ENCODE measurements at regions not wholly inside any gene's neighbourhood (a gene's known extent, or its start where the extent isn't known, plus 50 kb on each side); places are given as distances from the start of the nearest gene placed in this dataset.

GRCh38 chr6:74976026-74976425 is 229.8 kb downstream of the COL12A1 start:
- Histone ChIP-seq H3K9ac (ENCODE audit: low read length) (no peak overlapping the region), H3K4me1 (ENCODE audit: insufficient read depth, low read length, severe bottlenecking) (no peaks in the 10 kb centered on the region), H3K36me3 (ENCODE audit: insufficient read depth, low read length) (no peaks in the 10 kb centered on the region), H4K20me1 (ENCODE audit: insufficient read depth, low read length) (no peaks in the 10 kb centered on the region), H2AFZ (ENCODE audit: low read length) (no peak overlapping the region), H3K79me2 (ENCODE audit: insufficient read depth, low read length) (no peaks in the 10 kb centered on the region), H3K4me3 (ENCODE audit: low read depth, low read length, poor library complexity, severe bottlenecking) (no peak overlapping the region), H3K4me2 (ENCODE audit: low read length) (no peak overlapping the region), H3K27me3 (ENCODE audit: insufficient read depth, low read length) (no peaks in the 10 kb centered on the region), H3K9me3 (ENCODE audit: low read length) (no peaks in the 10 kb centered on the region), H3F3A (ENCODE audit: insufficient read depth, low read length) (no peaks in the 10 kb centered on the region), H3K9me2 (ENCODE audit: low read depth, low read length) (no peaks in the 10 kb centered on the region), H3K27ac (ENCODE audit: low read depth, low read length, poor library complexity, severe bottlenecking) (no peak overlapping the region)
- TF ChIP-seq EZH2 (IDR thresholded peaks at IDR 0.05; ENCODE audit: borderline replicate concordance, low read length) (no peak), CTCF (IDR thresholded peaks at IDR 0.05; ENCODE audit: low read length) (no peak)

GRCh38 chr6:74973591-74973990 is 232.3 kb downstream of the COL12A1 start:
- TF ChIP-seq EZH2 (IDR thresholded peaks at IDR 0.05; ENCODE audit: borderline replicate concordance, low read length) (no peak), CTCF (IDR thresholded peaks at IDR 0.05; ENCODE audit: low read length) (no peak)
- Histone ChIP-seq H3K79me2 (ENCODE audit: insufficient read depth, low read length) (no peaks in the 10 kb centered on the region), H3K27me3 (ENCODE audit: insufficient read depth, low read length) (no peaks in the 10 kb centered on the region)

GRCh38 chr6:74971633-74972032 is 234.2 kb downstream of the COL12A1 start:
- Histone ChIP-seq H2AFZ (ENCODE audit: low read length) (no peak overlapping the region), H3F3A (ENCODE audit: insufficient read depth, low read length) (no peaks in the 10 kb centered on the region), H3K9me2 (ENCODE audit: low read depth, low read length) (no peaks in the 10 kb centered on the region), H3K4me1 (ENCODE audit: insufficient read depth, low read length, severe bottlenecking) (no peaks in the 10 kb centered on the region), H3K79me2 (ENCODE audit: insufficient read depth, low read length) (no peaks in the 10 kb centered on the region), H3K9me3 (ENCODE audit: low read length) (no peaks in the 10 kb centered on the region), H3K27ac (ENCODE audit: low read depth, low read length, poor library complexity, severe bottlenecking) (no peak overlapping the region), H3K9ac (ENCODE audit: low read length) (no peak overlapping the region), H3K36me3 (ENCODE audit: insufficient read depth, low read length) (no peaks in the 10 kb centered on the region), H3K4me2 (ENCODE audit: low read length) (no peak overlapping the region), H3K27me3 (ENCODE audit: insufficient read depth, low read length) (no peaks in the 10 kb centered on the region), H3K4me3 (ENCODE audit: low read depth, low read length, poor library complexity, severe bottlenecking) (no peak overlapping the region), H4K20me1 (ENCODE audit: insufficient read depth, low read length) (no peaks in the 10 kb centered on the region)
- TF ChIP-seq EZH2 (IDR thresholded peaks at IDR 0.05; ENCODE audit: borderline replicate concordance, low read length) = no peak
- no peak for TF ChIP-seq CTCF (IDR thresholded peaks at IDR 0.05; ENCODE audit: low read length)

More at GRCh38 chr6:74973591-74973990, 232.3 kb downstream of the COL12A1 start:
- no peaks in the 10 kb centered on the region for H3K9me2 ChIP-seq (ENCODE audit: low read depth, low read length)
- H3K4me3 ChIP-seq (ENCODE audit: low read depth, low read length, poor library complexity, severe bottlenecking) = no peak overlapping the region
- no peak overlapping the region for H3K27ac ChIP-seq (ENCODE audit: low read depth, low read length, poor library complexity, severe bottlenecking)
- no peaks in the 10 kb centered on the region for H3F3A ChIP-seq (ENCODE audit: insufficient read depth, low read length)
- H3K36me3 ChIP-seq (ENCODE audit: insufficient read depth, low read length) = no peaks in the 10 kb centered on the region
- H3K4me1 ChIP-seq (ENCODE audit: insufficient read depth, low read length, severe bottlenecking) = no peaks in the 10 kb centered on the region
- no peak overlapping the region for H2AFZ ChIP-seq (ENCODE audit: low read length)
- H4K20me1 ChIP-seq (ENCODE audit: insufficient read depth, low read length) = no peaks in the 10 kb centered on the region
- no peak overlapping the region for H3K9ac ChIP-seq (ENCODE audit: low read length)
- no peaks in the 10 kb centered on the region for H3K9me3 ChIP-seq (ENCODE audit: low read length)
- H3K4me2 ChIP-seq (ENCODE audit: low read length) = no peak overlapping the region
